Glomerular visceral epithelial cell (primary cell): ENCODE measurements at regions not wholly inside any gene's neighbourhood (a gene's known extent, or its start where the extent isn't known, plus 50 kb on each side); places are given as distances from the start of the nearest gene placed in this dataset.
A peak's percentile ranks its signal among the peaks of the same experiment; 100 is the strongest.
"Not testable (repeated sequence)": the region's sequence is repeated elsewhere in the genome, so short reads cannot be mapped to it uniquely, and the experiment has no call there.

ENCODE experiments used
- DNase-seq: peaks from one replicate; pipeline ENCODE4 v3.0.0-alpha.2; 2016; ENCODE audit errors: extremely low spot score

DNA sequence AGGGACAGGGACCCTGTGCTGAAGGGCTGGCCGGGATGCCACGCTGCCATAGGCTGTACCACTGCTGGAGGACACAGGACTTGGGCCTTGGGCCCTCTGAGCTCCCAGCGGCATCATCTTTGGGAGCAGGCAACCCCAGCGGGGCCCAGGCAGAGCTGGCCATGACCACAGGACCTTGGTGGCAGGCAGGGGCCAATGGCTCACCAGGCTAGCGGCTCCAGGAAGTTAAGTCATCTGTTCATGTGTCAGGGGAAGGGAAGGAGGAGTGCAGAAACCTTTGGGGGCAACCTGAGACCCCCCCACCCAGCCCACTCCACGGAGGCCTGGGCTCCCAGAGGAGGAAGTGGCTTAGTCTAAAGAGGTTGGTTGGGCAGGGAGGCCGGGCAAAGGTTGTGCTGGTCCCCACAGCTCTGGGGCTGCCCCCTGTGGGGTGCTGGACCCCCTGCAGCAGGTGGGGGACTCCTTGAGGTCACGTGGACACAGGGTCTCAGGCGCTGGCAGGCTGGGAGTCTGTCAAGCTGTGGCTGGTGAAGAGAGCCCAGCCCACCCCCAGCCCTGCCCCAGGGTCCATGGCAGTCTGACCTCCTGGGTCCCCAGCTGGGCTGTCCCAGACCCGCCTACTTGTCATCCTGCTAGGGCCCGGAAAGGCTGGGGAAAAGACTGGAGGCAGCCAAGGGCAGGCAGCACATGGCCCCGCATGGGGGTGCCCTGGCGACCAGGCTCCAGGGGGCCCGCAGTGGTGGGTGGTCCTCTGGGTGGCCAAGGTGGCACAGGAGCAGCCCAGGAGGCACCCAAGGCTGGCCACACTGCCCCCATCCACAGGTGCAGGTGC is 184.3 kb downstream of the IGLL1 start:
- no peak for DNase-seq

DNA sequence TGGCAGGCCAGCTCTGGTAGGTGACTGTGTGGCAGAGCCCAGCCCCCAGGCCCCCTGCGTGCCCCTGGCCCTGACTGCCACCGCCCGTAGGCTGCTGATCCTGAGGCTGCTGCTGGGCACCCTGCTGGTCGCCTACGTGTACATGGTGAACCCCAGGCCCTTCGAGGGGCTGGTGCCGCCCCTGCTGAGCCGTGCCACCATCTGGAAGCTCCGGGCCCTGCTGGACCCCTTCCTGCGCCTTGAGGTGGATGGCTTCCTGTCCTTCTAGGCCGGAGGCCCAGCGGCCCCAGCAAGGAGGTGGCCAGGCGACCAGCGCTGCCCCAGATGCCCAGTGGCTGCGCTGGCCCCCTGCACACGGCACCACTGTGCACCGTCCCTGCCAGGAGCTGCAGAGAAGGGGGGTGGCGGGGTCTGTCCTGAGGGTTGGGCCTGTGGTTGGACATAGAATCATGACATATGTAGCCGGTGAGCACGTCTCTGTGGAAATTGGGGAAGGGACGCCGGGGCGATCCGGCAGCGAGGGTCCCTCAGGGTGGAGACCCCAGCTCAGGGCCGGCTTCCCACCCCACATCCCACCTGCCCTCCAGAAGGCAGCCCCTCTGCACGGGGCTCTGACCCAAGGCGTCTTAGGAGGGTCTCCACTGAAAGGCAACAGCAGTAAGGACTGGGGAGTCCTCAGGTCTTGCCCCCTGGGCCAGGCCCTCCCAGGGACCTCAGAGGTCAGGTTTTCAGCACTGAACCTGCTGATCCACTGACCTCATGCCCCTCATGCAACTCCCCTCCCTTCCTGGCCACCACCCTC is 185.4 kb downstream of the IGLL1 start:
- no peak for DNase-seq

DNA sequence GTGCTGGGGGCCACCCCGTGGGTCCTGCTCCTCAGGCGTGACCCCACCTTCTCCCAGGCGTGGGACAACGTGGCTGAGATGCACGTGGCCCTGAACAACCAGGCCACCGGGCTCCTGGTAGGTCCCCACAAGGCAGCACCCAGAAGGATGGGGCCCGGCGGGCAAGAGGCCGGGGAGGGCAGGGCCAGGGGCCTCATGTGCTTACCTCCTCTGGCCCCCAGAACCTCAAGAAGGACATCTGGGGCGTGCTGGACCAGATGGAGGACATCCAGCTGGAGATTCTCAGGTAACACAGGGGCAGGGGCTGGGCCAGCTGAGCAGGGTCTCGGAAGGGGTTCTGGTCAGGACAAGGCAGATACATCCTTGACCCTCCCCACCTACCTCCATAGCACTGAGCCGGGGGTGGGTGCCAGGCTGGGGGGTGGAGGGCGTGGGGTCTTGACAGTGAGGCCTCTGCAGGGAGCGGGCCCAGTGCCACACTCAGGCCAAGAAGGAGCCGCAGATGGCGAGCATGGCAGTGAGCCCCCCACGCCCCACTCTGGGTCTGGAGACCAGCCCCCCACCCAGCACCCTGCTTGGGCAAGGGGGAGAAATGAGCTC is 186.3 kb downstream of the IGLL1 start:
- no peak for DNase-seq

DNA sequence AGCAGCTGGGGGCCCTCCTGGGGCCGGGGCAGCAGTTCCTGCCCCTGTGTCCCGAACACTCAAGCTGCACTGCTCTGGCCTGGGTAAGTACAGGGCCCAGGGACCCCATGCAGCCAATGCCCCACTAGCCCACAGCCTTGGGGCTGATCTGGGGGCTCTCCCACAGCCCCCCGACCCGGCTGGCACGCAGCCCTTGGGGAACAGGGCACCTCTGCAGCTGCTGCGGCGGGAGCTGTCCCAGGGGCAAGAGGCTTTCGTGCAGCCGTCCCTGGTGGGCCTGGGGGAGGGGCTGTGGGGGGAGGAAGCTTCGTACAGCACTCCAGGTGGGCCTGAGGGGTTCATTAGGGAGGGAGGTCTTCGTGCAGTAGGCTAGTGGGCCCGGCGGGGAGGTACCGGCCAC is 186.9 kb downstream of the IGLL1 start:
- not testable (repeated sequence) for DNase-seq

DNA sequence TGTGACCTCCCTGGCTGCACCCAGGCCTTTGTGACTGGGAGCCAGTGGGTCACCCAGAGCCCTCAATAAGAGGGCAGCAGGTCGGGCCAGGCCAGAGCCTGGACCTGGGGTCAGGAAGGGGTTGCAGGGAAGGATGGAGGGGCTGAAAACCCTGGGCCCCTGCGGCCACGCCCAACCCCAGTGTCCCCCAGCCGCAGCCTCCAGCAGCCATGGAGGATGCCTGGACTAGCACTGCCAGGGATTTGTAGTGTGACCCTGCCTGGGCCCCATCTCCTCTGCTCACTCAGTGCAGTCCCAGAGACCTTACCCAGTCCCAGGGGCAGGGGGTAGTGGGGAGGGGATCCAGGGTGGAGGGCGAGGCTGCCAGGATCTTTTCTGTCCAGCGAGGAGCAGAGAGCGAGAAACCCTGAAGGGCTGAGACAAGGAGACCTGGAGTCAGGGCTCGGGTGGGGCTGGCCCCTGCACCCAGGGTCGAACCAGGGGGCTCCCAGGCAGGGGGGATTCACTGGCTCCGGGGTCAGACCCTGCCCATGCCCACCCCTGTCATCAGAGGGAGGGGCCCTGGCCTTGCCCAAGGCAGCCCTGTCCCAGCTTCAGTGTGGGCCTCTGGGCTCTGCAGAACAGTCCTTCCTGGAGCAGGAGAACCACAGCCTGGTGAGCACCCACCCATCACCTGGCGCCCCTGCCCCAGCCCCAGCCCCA is 187.5 kb downstream of the IGLL1 start:
- no peak for DNase-seq

DNA sequence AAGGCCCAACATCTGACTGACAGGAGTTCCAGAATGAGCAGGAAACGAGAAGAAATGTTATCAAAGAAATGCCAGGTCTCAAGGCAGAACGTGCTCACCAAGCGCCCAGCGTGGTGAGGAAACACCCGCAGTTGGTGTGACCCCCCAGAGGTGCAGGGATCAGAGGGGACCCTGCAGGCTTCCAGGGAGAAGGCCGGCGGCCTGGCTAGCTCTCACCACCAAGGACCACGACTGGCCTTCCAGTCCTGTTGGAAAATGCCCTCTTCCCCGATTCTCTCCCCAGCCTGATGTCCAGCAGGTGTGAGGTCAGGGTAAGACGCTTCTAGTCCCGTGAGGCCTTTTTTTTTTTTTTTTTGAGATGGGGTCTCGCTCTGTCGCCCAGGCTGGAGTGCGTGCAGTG is 189.1 kb downstream of the IGLL1 start:
- no peak for DNase-seq

DNA sequence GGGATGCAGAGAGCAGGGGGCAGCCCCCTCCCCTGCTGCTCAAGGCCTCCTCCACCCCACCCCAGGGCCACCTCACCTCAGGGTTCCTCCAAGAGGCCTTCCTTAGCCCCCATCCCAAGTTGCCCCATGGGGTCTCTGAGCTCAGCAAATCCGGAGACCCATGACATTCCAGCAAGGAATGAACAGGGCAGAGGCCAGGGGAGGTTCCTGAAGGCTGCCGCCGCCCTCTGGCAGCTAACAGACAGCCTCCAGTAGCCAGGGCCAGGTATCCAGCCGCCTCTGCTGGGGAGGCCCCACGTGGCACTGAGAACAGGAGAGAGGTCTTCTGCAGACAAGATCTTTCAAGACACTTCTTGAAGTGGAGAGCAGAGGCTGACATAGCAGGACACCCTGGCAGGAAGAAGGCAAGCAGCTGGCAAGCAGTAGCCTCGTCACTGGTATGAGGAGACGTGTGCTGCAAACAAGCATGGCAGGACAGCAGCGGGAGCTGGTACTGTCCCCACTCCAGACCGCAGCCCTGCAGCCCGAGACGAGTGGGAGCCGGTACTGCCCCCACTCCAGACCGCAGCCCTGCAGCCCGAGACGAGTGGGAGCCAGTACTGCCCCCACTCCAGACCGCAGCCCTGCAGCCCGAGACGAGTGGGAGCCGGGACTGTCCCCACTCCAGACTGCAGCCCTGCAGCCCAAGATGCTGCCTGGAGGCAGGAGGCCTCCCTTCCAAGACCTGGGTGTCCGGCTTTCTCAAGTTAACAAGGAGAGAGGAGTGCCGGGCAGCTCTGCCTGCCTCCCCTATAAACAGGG is 190.6 kb downstream of the IGLL1 start:
- no peak for DNase-seq

DNA sequence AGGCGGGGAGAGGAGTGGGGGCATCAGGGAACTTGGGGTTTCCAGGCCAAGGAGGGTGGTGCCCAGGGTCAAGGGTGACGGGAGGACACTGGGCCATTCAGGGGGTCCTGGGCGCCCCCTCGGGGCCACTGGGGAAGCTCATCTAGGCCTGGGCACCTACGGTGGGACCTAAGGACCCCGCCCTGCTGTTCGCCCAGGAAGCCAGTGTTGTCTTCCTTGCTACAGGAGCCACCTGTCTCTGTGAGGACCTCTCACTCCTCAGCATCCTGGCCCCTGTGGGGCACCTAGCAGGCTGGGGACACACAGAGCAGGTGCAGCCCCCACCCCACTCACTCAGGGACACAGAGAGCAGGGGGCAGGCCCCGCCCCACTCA is 191.6 kb downstream of the IGLL1 start:
- DNase-seq = no peak

DNA sequence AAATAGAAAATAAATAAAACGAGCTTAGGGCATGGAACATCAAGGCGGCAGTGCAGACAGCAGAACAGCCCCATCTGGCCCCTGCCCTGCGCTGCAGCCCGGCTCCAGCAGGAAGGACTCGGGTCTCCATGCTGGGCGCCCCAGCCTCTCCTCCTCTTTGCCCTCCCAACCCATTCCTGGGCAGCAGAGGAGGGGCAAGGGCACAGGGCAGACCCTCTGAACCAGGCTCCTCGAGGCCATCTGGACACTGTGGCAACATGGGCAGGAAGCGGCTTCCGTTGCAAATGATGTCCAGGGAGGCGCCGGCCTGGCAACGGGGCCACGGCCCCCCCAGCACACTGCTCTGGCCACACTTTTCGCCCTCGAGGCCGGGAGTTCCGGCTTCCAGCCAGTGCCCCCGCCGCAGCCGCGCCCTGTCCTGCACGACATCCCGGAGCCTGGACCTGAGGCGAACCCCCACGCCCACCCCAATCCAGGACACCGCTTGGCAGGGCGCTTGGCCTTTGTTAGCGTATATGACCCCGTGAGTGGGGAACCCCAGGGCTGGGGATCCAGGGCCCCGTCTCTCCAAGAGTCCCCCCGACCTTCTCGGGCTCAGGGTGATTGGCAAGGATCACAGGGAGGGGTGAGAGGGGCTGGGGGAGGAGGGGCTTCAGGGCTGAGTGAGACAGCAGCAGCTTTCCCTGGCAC is 192.1 kb downstream of the IGLL1 start:
- DNase-seq = no peak

DNA sequence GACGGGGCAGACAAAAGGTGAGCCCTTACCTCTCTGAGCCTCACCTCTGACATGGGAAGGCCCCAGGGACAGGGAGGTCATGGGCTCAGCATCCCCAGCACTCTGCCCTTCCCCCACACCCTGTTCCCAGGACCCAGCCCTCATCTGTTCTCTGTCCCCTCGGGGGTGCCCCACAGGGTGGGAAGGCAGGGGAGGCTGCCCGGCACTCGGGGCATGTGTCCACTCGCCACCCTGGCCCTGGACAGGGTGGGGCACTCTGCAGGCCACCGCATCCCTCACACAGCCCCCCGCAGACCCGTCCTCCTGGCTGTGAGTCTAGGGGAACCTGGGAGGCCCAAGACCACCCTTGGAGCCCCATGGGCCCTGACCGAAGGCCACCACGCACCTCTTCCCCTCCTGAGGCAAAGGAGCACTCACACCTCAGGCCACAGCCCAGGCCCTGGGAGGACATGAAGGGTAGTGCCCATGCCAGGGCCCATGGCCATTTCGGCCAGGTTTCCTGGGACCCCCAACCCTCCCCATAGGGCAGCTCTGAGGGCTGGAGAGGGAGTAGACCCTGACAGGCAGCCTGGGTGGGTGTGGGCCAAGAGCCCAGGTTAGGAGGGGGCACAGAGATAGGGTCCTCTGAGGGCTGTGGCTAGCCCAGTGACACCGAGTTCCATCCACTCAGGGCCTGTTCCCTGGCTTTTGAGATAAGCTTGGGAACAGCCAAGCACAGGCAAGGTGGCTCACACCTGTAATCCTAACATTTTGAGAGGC is 193.1 kb downstream of the IGLL1 start:
- no peak for DNase-seq

DNA sequence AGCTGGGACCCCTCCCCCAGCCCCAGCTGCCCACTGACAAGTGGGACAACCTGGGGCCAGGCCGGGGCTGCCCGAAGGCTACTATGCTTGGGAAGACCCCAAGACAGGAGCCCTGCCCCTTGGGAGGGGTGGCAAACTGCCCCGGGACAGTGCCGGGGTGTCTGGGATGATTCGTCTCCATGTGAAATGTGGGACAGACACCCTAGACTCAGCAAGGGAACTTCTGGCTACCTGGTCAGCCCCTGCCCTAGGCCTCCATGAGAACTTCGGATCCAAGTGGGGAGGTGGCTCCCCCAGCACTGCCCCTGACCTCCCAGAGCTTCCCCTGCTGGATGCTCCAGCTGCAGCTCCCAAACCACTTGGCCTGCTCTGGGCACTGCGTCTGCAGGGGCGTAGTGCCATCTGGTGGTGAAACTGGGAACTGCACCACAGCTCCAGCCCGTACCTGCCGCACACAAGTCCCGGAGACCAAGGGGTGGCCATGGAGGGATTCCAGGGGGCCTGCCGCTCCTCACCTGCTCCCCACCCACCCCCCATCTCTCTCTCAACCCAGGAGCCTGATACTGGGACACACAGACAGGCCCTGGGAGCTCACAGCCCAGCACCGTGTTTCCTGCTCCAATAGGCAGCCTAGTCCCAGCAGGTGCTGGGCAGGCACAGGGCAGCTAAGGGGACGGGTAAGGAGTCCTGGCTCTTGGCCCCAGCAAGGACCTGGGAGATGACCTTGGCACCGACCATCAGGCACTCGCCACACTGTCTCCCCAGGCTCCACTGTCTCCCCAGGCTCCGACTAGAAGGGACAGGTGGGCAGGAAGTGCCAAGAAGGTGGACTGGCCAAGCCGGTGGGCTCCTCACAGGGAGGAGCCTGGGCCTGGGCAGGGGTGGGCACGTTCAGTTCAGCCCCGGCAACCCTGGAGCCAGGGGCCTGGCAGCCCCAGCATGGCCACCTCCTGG is 194.1 kb downstream of the IGLL1 start:
- DNase-seq = peak; percentile 74

DNA sequence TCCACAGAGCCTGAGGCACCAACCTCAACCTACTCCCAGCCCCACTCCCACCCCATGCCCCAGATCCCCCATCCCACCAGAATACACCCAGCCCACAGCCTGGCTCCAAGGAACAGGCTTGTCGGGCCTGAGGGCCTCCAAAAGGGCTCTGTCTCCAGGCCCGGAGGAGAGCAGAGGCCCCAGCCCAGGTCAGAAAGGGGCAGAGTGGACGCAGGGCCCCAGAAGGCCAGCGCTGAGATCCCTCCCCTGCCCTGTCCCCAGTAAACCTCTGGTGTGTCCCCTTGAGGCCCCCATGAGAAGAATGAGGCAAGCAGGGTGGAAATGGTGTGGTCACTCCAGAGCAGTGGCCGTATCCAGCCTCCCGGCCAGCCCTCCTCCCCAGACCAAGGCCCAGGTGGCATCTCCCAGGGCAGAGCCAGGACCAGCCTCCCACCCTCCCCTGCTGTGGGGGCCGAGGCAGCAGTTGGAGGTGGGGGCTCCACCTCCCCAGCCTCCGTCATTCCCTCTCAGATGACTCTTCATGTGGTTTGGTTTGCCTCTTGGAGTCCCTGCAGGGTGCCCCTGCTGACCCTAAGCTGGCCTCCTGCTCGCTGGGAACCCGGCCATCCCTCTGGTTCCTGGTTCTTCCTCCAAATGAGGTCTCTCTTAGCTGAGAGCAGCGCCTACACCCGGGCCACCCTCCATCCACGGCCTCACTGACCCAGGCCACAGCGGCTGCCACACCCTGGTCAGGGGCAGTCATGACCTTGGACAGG is 195.0 kb downstream of the IGLL1 start:
- DNase-seq = no peak

DNA sequence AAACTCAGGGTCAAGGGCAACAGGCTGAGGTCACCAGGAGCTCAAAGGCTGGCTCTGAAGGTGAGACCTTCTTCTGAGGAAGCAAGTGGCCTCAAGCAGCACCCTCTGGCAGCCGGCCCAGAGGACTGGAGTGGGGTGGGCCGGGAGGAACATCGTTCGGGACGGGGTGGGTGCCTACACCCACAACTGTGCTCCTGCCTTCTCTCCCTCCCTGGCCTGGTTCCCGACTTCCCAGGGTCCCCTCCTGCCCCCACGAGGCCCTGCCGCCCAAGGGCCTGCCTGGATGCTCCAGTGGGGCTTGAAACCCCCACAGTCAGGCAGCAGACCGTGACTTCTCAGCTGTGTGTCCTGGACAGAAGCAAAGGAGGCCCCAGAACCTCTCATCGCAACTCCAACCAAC is 195.7 kb downstream of the IGLL1 start:
- DNase-seq = no peak

DNA sequence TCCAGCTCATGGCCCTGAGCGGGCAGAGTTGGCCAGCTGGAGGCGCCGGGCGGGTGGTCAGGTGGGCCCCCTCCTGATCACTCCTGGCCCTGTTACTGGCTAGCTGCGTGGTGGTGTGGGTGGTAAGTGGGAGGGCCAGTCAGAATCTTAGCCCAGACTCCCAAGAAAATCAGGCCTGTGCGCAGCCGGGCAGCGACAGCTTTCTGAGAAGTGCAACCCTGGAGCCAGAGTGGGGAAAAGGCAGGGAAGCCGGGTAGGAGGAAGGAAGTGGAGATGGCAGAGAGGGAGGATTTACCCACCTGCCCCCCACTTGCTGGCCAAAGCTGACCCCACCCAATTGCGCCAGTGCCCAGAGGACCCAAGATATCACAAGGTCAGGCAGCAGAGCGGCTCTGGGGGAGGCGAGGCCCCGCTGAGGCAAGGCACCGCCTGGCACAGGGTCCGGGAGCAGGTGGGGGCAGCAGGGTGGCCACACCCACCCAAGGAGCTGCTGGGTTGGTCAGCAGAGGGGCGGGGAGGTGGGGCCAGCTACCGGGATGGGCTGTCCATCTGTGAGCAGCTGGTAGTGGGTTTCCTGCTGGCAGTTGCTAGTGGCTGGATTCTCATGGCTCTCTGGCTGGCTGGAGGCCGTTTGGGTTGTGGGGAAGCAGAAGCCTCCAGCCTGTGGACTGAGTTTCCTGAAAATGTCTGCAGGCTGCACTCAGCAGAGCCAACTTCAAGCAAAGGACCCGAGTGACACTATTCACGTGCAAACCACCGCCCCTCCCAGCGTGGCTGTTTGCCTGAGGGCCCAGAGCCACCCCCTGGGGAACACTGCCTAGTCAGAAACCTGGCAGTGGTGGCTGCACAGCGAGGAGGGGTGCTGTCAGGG is 196.4 kb downstream of the IGLL1 start:
- DNase-seq = no peak

DNA sequence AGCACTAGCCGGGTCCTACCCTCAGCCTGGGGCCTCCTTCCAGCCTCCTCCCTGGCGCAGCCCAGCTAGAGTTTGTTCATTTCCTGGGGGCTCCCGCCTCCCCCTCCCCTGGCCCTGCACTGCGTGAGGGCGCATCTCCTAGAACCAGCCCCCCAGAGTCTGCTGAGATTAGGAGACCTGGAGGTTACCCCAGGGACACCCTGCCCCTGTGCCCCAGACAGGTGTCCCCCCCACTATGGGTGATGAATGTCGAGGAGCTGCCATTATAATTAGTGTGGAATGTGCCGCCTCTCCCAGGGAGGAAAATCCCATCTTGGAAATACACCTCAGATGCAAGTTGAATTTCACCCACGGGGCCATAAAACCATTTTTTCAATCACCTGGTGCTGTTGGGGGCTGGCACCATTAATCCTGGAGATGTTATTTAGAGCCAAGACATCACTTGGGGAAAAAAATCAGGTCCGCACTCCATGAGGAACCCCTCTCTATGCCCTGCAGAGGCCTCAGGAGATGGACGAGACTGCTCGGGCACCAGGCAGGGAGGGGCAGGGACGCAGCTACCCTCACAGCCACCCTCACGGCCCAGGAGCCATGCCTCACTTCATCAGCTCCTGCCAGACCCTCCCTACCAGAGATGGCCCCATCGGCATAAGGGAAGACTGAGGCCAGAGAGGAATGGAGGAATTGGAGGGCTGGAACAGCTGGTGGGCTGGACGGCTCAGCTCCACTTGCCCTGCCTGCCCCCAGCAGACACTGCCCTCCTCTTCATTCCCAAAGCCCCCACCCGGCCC is 197.5 kb downstream of the IGLL1 start:
- DNase-seq = no peak
